ENCODE measurements at regions not wholly inside any gene's neighbourhood (a gene's known extent, or its start where the extent isn't known, plus 50 kb on each side); places are given as distances from the start of the nearest gene placed in this dataset.

DNA sequence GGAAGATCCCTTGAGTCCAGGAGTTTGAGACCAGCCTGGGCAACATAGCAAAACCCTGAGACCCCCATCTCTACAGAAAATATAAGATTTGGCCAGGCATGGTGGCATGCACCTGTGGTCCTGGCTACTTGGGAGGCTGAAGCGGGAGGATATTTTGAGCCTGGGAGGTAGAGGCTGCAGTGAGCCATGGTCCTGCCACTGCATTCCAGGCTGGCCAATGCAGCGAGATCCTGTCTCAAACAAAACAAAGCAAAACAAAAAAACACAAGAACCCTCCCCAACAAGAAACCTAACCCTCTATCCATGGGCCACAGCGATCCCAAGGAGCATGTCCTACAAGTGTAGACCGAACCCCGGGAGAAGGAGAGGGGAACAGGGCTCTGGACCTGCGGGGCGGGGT is 133.3 kb downstream of the MGAT5B start:
- Mint-ChIP-seq H3K27ac (ENCODE audit: unreplicated experiment) (no peak overlapping the region), H3K36me3 (ENCODE audit: low read depth) (no peaks in the 10 kb centered on the region), H3K27me3 (ENCODE audit: low read depth) (peaks cover 3% of the 10 kb centered on the region), H3K4me3 (no peak overlapping the region), H3K9me3 (no peaks in the 10 kb centered on the region), H3K4me1 (peaks cover 28% of the 10 kb centered on the region)
- no peak for TF ChIP-seq CTCF (conservative IDR thresholded peaks at IDR 0.05)
- no peak for DNase-seq (ENCODE audit: low read depth, low spot score)

- no peak for TF ChIP-seq CTCF (conservative IDR thresholded peaks at IDR 0.05)
- Mint-ChIP-seq H3K27me3 (ENCODE audit: low read depth) (no peaks in the 10 kb centered on the region), H3K27ac (ENCODE audit: unreplicated experiment) (peak overlapping the region; percentile 55), H3K36me3 (ENCODE audit: low read depth) (no peaks in the 10 kb centered on the region), H3K4me3 (no peak overlapping the region), H3K4me1 (peaks cover 31% of the 10 kb centered on the region), H3K9me3 (no peaks in the 10 kb centered on the region)
- DNase-seq (ENCODE audit: low read depth, low spot score) = no peak
These were observed 134.2 kb downstream of the MGAT5B start for GRCh38 chr17:77002103-77003045.

DNA sequence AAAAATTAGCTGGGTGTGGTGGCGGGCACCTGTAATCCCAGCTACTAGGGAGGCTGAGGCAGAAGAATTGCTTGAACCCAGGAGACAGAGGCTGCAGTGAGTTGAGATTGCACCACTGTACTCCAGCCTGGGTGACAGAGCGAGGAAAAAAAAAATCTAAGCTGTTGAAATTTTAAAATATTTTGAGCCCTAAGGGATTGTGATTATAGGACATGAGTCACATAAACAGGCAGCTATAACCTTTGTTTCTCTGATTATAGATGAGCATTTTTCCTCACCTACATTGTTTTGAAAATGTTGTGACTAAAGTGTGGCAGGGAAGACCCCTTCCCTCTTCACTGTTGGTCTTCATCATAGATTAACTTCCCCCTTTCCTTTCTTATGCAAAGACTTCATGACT is 135.5 kb downstream of the MGAT5B start:
- Mint-ChIP-seq H3K27ac (ENCODE audit: unreplicated experiment) (no peak overlapping the region), H3K4me1 (peaks cover 28% of the 10 kb centered on the region), H3K4me3 (no peak overlapping the region), H3K36me3 (ENCODE audit: low read depth) (no peaks in the 10 kb centered on the region), H3K27me3 (ENCODE audit: low read depth) (no peaks in the 10 kb centered on the region), H3K9me3 (no peaks in the 10 kb centered on the region)
- no peak for TF ChIP-seq CTCF (conservative IDR thresholded peaks at IDR 0.05)
- DNase-seq (ENCODE audit: low read depth, low spot score) = no peak

DNA sequence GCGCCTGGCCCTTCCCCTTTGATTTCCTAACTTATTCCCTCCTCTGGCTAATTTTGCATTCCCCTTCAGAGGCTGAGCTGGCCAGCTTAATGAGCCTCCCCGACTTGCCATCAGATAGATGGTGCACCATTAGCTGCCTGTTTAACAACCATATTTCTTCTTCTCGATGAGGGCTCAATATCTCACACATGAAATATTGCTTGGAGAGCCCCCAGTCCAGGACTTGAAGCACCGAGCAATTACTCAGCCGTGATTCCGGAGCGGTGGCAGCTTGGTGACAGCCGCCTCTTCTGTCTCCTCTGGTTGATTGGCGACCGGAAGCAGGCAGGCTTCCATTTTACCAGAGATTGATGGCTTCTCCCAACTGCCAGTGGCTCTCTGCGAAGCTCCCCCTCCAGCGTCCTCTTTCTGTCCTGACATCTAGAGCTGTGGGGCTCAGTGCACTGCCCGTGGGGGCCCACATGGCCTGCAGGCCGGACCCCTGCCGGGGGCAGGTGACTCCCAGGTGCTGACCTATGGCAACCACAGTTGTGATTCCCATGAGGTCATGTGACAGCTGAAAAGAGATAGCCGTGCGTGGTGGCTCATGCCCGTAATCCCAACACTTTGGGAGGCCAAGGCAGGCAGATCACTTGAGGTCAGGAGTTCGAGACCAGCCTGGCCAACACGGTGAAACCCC is 133.7 kb upstream of the SEC14L1 start:
- Mint-ChIP-seq H3K4me1 (peaks cover 20% of the 10 kb centered on the region), H3K36me3 (ENCODE audit: low read depth) (peaks cover 4% of the 10 kb centered on the region), H3K27ac (ENCODE audit: unreplicated experiment) (no peak overlapping the region), H3K4me3 (no peak overlapping the region), H3K27me3 (ENCODE audit: low read depth) (no peaks in the 10 kb centered on the region), H3K9me3 (peaks cover 4% of the 10 kb centered on the region)
- no peak for DNase-seq (ENCODE audit: low read depth, low spot score)
- TF ChIP-seq CTCF (conservative IDR thresholded peaks at IDR 0.05) = no peak

DNA sequence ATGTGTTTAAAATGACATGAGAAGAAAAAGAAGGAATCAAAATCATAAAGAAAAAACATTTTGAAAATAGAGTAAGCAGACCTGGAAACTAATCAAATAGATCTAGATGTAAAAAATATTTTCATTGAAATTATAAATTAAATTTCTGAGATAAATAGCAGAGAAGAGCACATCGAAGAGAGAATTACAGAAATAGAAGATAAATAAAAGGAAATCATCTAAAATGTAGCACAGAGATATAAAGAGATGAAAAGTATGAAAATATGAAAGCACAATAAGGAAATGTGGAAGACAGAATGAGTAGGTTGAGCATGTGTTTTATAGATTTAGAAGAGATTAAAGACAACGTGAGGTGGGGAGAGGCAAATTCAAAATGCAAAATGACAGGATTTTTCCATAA is 130.9 kb upstream of the SEC14L1 start:
- H3K27me3 Mint-ChIP-seq (ENCODE audit: low read depth) = no peaks in the 10 kb centered on the region
- DNase-seq (ENCODE audit: low read depth, low spot score) = no peak
- TF ChIP-seq CTCF (conservative IDR thresholded peaks at IDR 0.05) = no peak
- no peak overlapping the region for H3K4me3 Mint-ChIP-seq
- peaks cover 4% of the 10 kb centered on the region for H3K36me3 Mint-ChIP-seq (ENCODE audit: low read depth)
- H3K4me1 Mint-ChIP-seq = peaks cover 12% of the 10 kb centered on the region
- peaks cover 4% of the 10 kb centered on the region for H3K9me3 Mint-ChIP-seq
- no peak overlapping the region for H3K27ac Mint-ChIP-seq (ENCODE audit: unreplicated experiment)
